GM12878 (cell line): ENCODE measurements at regions not wholly inside any gene's neighbourhood (a gene's known extent, or its start where the extent isn't known, plus 50 kb on each side); places are given as distances from the start of the nearest gene placed in this dataset.

Experiments used
- ATAC-seq: fragments of 200-7000 bp; cut with Tn5 transposase; 3 replicates; pipeline ENCODE4 v1.9.1; 2020; ENCODE audit warnings: mild to moderate bottlenecking, moderate library complexity
- BruUV-seq: library from RNA; stranded (reverse); fragments of 400-500 nt; replicated peaks from 2 replicates; lab custom pipeline; 2021; lab: Mats Ljungman, UMichigan
- CTCF ChIA-PET: fragments of 300-600 bp; sonication (Branson Sonifier 250); formaldehyde crosslinking; extraction: SDS; loops from one replicate; lab custom pipeline; 2021; ENCODE audit warnings: inconsistent platforms; lab: Yijun Ruan, JAX
- POLR2A ChIA-PET: fragments of 350-600 bp; formaldehyde crosslinking; extraction: SDS; loops from one replicate; lab custom pipeline; 2021; ENCODE audit warnings: inconsistent platforms; lab: Charles Lee
- RAD21 ChIA-PET: fragments of 300-600 bp; sonication (Branson Sonifier 250); formaldehyde crosslinking; loops from one replicate; lab custom pipeline; 2023; ENCODE audit warnings: antibody characterized with exemption; ENCODE audit not compliant: unreplicated experiment; lab: Charles Lee
- SMC1A ChIA-PET: fragments of 300-600 bp; sonication (Branson Sonifier 250); formaldehyde crosslinking; loops from one replicate; lab custom pipeline; 2023; ENCODE audit not compliant: unreplicated experiment, uncharacterized antibody; lab: Charles Lee
- DNase-seq: peaks from one replicate; pipeline ENCODE4 v3.0.0-alpha.2; 2011; ENCODE audit warnings: low read depth, low spot score
- FAIRE-seq: peaks from 3 replicates; lab custom pipeline; 2011; peaks lifted over from hg19 to GRCh38; lab: Jason Lieb, UNC
- H2AFZ ChIP-seq: 2 replicates; pipeline ENCODE4 v1.6.0; 2011; ENCODE audit warnings: low read depth, low read length, control low read depth; ENCODE audit not compliant: control insufficient read depth
- H3K27ac ChIP-seq: 2 replicates; pipeline ENCODE4 v1.5.1; 2011; ENCODE audit warnings: control low read depth; ENCODE audit not compliant: control insufficient read depth, insufficient read depth
- H3K27me3 ChIP-seq, 2 experiments: replicated peaks in 1 of 2; 2 replicates each; pipeline versions ENCODE4 v1.6.0 to v1.6.1; 2011; ENCODE audit warnings: low read length in 1 of 2; ENCODE audit not compliant: control insufficient read depth in 2 of 2, insufficient read depth in 2 of 2
- H3K36me3 ChIP-seq, 2 experiments: 2 replicates each; pipeline ENCODE4 v1.5.1; 2011; ENCODE audit warnings: low read length in 1 of 2; ENCODE audit not compliant: control insufficient read depth in 2 of 2, insufficient read depth in 2 of 2
- H3K4me1 ChIP-seq: 2 replicates; pipeline ENCODE4 v1.6.1; 2011; ENCODE audit warnings: mild to moderate bottlenecking, low read length, moderate library complexity, mixed read lengths; ENCODE audit not compliant: control insufficient read depth, insufficient read depth
- H3K4me2 ChIP-seq: 2 replicates; pipeline ENCODE4 v1.6.0; 2011; ENCODE audit warnings: control low read depth; ENCODE audit not compliant: control insufficient read depth, insufficient read depth
- H3K4me3 ChIP-seq: fragments of 200-600 bp; sonication (generic); 2 replicates; pipeline ENCODE4 v1.5.1; 2016
- H3K79me2 ChIP-seq: 2 replicates; pipeline ENCODE4 v1.6.0; 2011; ENCODE audit warnings: low read length; ENCODE audit not compliant: control insufficient read depth, insufficient read depth
- H3K9ac ChIP-seq: 2 replicates; pipeline ENCODE4 v1.8.0; 2011; ENCODE audit warnings: low read length, control low read depth, mixed read lengths; ENCODE audit not compliant: control insufficient read depth, insufficient read depth
- H3K9me3 ChIP-seq: replicated peaks from 3 replicates; pipeline ENCODE4 v1.5.1; 2011; ENCODE audit warnings: mild to moderate bottlenecking, low read length; ENCODE audit not compliant: control insufficient read depth, insufficient read depth
- H4K20me1 ChIP-seq: 2 replicates; pipeline ENCODE4 v1.6.0; 2011; ENCODE audit not compliant: control insufficient read depth, insufficient read depth
- POLR2AphosphoS5 ChIP-seq: IDR thresholded peaks from 2 replicates; pipeline ENCODE4 v1.6.1; 2011; ENCODE audit warnings: mild to moderate bottlenecking, low read length, inconsistent platforms
- RBBP5 ChIP-seq: fragments of 200-600 bp; sonication (generic); conservative IDR thresholded peaks from 2 replicates; pipeline ENCODE4 v1.6.1; 2016
- SMAD1 ChIP-seq: fragments of 450-650 bp; IDR thresholded peaks from 2 replicates; pipeline ENCODE4 v1.6.1; 2018; ENCODE audit warnings: mild to moderate bottlenecking, low read depth; ENCODE audit not compliant: partially characterized antibody
- ZSCAN29 ChIP-seq: fragments of 450-650 bp; IDR thresholded peaks from 2 replicates; pipeline ENCODE4 v1.6.1; 2017; ENCODE audit warnings: mild to moderate bottlenecking, moderate library complexity
- WGBS: methylation state at CpG from one replicate; pipeline ENCODE4 v1.1.6; 2016; ENCODE audit warnings: low lambda C conversion rate; ENCODE audit not compliant: insufficient replicate concordance, insufficient coverage; ENCODE audit errors: missing lambda C conversion rate; 5-methylcytosine and 5-hydroxymethylcytosine counted together
- in situ Hi-C: fragments of 300-500 bp; cut with MboI; formaldehyde crosslinking; loops from 9 replicates; pipeline ENCODE4 v1.14.3; 2018; ENCODE audit warnings: mixed read lengths
- intact Hi-C: fragments of 100-400 bp; cut with micrococcal nuclease; formaldehyde crosslinking; loops from one replicate; pipeline ENCODE4 v1.14.2; 2022; ENCODE audit not compliant: unreplicated experiment
- TF ChIP-seq, protein P1 (sequence below): fragments of 450-650 bp; IDR thresholded peaks from 2 replicates; pipeline ENCODE4 v1.6.1; 2017; ENCODE audit warnings: mild to moderate bottlenecking, moderate library complexity

GRCh38 chr12:67002720-67003119 is 266.4 kb upstream of the CAND1 start:
- no peak overlapping the region for H2AFZ ChIP-seq
- 4% methylated on average over 2 of the region's 2 CpGs for WGBS
- H3K36me3 ChIP-seq, result no peaks in the 10 kb centered on the region
- H3K4me2 ChIP-seq, result no peak overlapping the region
- no peaks in the 10 kb centered on the region for H3K27me3 ChIP-seq
- H3K9me3 ChIP-seq, result no peaks in the 10 kb centered on the region
- in situ Hi-C loops, result no loop called here
- H3K27ac ChIP-seq, result no peak overlapping the region
- intact Hi-C loops, result no loop called here
- H3K9ac ChIP-seq, result no peak overlapping the region
- TF ChIP-seq ZSCAN29, result no peak
- TF ChIP-seq POLR2AphosphoS5, result no peak
- H3K4me1 ChIP-seq, result no peaks in the 10 kb centered on the region
- BruUV-seq, result no TSS peak
- ChIA-PET SMC1A (no interaction called here), RAD21 (no interaction called here), CTCF (no interaction called here), POLR2A (no interaction called here)
- no peak for DNase-seq
- H3K79me2 ChIP-seq, result no peaks in the 10 kb centered on the region
- H4K20me1 ChIP-seq, result no peaks in the 10 kb centered on the region
- no peak overlapping the region for H3K4me3 ChIP-seq
- no peak for FAIRE-seq
- no peak for ATAC-seq

DNA sequence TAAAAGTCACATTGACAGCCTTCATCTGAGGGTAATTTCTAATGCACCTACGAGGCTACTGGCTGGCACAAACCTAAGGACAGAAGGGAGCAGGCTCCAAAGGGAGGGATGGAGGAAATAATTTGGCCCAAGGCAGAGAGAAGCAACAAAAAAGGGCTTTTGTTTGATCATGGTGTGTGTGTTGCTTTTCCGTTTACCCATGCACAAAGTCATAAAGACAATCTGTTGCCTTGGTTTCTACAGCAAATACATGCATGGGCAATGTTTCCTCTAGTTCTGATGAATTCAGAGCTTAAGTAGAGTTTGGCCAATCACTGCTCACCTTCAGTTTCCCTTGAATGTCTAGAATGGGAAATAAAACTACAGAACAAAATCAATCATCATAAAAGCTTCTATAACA is 262.5 kb upstream of the CAND1 start:
- no peak for DNase-seq
- Histone ChIP-seq H4K20me1 (no peaks in the 10 kb centered on the region), H3K79me2 (no peaks in the 10 kb centered on the region), H3K4me2 (no peak overlapping the region), H3K27me3 (no peaks in the 10 kb centered on the region), H3K9ac (no peak overlapping the region), H3K9me3 (no peaks in the 10 kb centered on the region), H3K27ac (no peak overlapping the region), H2AFZ (no peak overlapping the region), H3K4me3 (no peak overlapping the region), H3K36me3 (no peaks in the 10 kb centered on the region), H3K4me1 (no peaks in the 10 kb centered on the region)
- FAIRE-seq, result no peak
- CTCF ChIA-PET, result no interaction called here
- intact Hi-C loops, result no loop called here
- WGBS, result 0% methylated on average over 2 of the region's 2 CpGs
- TF ChIP-seq RBBP5 (no peak), SMAD1 (no peak)
- TF ChIP-seq, protein P1, sequence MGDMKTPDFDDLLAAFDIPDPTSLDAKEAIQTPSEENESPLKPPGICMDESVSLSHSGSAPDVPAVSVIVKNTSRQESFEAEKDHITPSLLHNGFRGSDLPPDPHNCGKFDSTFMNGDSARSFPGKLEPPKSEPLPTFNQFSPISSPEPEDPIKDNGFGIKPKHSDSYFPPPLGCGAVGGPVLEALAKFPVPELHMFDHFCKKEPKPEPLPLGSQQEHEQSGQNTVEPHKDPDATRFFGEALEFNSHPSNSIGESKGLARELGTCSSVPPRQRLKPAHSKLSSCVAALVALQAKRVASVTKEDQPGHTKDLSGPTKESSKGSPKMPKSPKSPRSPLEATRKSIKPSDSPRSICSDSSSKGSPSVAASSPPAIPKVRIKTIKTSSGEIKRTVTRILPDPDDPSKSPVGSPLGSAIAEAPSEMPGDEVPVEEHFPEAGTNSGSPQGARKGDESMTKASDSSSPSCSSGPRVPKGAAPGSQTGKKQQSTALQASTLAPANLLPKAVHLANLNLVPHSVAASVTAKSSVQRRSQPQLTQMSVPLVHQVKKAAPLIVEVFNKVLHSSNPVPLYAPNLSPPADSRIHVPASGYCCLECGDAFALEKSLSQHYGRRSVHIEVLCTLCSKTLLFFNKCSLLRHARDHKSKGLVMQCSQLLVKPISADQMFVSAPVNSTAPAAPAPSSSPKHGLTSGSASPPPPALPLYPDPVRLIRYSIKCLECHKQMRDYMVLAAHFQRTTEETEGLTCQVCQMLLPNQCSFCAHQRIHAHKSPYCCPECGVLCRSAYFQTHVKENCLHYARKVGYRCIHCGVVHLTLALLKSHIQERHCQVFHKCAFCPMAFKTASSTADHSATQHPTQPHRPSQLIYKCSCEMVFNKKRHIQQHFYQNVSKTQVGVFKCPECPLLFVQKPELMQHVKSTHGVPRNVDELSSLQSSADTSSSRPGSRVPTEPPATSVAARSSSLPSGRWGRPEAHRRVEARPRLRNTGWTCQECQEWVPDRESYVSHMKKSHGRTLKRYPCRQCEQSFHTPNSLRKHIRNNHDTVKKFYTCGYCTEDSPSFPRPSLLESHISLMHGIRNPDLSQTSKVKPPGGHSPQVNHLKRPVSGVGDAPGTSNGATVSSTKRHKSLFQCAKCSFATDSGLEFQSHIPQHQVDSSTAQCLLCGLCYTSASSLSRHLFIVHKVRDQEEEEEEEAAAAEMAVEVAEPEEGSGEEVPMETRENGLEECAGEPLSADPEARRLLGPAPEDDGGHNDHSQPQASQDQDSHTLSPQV, result no peak
- no peak for ATAC-seq
- POLR2A ChIA-PET, result no interaction called here
- SMC1A ChIA-PET, result no interaction called here
- in situ Hi-C loops, result no loop called here
- no TSS peak for BruUV-seq
- RAD21 ChIA-PET, result no interaction called here
